ENCODE measurements at regions not wholly inside any gene's neighbourhood (a gene's known extent, or its start where the extent isn't known, plus 50 kb on each side); places are given as distances from the start of the nearest gene placed in this dataset.
"Not testable (repeated sequence)": the region's sequence is repeated elsewhere in the genome, so short reads cannot be mapped to it uniquely, and the experiment has no call there.

DNA sequence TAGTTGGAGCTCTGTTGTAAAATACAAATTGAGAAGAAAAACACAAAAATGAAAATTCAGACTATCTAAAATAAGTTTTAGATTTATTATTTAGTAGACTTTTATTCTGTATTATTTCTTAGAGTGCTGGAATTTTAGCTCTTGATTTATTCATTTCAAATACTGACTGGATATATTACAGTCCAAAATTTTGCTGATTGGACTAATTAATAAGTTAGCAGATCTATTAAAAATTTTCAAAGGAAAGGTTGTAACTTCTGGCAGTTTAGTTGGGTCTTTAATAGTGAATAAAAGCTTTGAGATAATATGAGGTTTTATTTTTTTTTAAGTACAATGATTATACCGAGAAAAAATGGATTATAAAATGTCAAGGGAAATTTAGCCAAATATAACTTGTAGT is 1224.9 kb upstream of the SPRY2 start:
- DNase-seq (ENCODE audit: low read depth, low spot score), result no peak

DNA sequence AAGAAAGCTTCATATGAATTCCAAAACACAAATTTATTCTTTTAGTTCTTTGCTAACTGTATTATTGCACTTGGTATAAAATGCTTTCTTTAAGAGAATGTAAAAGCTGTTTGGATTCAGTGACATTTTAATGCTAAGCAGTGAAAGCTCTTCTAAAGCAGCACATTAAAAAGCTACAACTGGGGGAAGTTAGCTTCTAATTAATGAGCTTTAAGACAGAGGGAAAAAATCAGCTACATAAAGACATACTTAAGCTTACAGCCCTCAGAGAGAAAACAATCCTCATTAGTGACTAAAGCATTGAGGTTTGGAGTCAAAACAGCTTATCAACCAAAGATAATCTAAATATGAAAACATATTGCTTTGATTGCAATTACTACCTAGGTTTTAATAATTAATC is 1222.2 kb upstream of the SPRY2 start:
- no peak for DNase-seq (ENCODE audit: low read depth, low spot score)

DNA sequence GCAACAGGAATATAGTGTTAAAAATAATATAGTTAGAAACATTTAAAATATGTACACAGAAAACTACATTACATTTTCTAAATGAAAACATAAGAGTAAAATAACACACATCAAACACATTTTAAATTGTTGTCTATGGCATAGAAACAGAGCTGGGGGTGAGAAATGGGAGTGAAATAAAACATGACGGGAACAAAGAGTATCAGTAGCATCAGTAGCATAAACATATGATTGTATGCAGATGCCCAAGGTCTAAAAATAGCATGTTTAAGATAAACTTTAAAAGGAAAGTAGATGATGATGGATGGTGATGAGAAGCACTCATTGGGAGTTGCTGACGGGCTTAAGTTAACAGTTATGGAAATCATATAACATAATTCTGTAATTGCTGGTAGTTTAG is 1221.7 kb upstream of the SPRY2 start:
- no peak for DNase-seq (ENCODE audit: low read depth, low spot score)

DNA sequence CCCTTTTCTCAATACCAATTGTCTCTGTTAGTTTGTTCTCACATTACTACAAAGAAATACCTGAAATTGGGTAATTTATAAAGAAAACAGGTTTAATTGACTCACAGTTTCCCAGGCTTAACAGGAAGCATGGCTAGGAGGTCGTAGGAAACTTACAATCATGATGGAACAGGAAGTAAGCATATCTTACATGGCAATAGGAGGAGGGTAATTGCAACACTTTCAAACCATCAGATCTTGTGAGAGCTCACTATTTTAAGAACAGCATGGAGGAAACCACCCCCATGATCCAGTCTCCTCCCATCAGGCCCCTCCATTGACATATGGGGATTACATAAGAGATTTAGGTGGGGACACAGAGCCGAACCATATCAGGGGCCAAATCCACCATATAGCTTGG is 1210.1 kb upstream of the SPRY2 start:
- DNase-seq (ENCODE audit: low read depth, low spot score), result no peak

DNA sequence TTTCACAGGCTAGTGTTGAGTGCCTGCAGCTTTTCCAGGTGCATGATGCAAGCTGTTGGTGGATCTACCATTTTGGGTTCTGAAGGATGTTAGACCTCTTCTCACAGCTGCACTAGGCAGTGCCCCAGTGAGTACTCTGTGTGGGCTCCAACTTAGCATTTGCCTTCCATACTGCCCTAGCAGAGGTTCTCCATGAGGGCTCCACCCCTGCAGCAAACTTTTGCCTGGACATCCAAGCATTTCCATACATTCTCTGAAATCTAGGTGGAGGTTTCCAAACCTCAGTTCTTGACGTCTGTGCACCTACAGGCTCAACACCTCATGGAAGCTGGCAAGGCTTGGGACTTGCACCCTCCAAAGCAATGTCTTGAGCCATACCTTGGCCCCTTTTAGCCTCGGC is 1205.4 kb upstream of the SPRY2 start:
- DNase-seq (ENCODE audit: low read depth, low spot score), result not testable (repeated sequence)

DNA sequence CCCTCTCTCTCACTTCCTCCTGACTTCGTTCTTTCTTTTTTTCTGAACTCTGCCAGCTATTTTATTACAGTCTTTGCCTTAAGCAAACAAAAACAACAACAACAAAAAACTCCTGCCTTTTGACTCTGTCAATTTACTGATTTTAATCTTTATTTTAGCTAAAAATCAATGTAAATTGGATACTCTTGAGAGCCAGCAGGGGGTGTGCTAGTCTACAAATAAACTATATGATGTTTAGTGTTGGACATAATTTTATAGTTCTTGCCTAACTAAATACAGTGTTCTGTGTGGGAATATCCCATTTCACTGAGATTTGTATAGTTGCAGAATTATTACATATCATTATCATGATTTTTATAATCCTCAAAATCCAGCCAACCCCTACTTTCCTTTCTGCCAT is 1199.9 kb upstream of the SPRY2 start:
- no peak for DNase-seq (ENCODE audit: low read depth, low spot score)

DNA sequence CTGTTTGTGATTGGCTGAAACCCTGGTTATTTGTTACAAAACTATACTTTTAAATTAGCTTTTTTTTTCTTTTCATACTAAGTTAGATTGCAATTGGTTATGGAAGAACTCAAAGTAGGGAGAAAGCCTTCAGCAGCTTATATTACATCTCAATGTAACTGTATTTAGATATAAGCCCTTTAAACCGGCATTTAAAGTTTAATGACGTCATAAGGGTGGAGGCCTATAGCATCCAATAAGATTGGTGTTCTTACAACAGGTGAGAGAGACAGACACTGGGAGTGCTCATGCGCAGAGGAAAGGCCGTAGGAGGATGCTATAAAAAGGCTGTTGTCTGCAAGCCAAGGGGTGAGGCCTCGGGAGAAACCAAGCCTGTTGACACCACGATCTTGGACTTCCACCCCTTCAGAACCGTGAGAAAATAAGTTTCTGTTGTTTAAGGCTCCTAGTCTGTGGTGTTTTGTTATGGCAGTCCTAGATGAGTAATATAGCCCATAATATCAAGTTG is 1198.8 kb upstream of the SPRY2 start:
- DNase-seq (ENCODE audit: low read depth, low spot score), result no peak

DNA sequence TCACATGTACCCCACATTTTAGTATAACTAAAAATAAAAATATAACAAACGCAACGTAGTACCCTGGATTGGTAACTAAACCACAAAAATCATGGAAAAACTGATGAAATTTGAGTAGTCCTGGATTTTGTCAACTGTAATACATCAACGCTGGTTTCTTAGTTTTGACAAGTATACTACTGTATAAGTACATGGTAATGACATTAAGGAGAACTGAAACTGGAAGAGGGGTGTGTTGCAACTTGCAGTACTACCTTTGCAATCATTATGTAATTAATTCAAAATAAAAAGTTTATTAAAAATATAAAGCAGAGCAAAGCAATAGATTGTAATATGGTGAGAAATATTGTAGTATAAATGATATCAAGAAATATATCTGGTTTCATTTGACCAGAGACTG is 1158.0 kb upstream of the SPRY2 start:
- no peak for DNase-seq (ENCODE audit: low read depth, low spot score)

DNA sequence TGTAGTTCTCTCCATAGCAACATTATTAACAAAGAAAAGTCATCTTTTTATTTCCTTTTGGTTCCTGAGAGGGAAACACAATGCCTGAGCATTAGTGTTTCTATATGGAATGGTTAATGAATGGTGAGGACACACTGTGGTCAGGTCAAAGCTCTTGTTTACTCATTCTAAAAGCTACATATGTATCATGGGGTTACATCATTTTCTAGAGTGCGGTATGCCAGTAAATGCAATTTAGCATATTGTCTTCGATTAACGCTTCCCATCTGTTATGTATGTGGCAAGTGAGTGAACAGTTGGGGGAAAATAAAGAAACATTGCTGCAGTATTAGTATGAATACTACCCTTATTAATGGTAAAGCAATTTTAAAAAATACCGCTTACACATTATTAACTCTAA is 1152.2 kb upstream of the SPRY2 start:
- DNase-seq (ENCODE audit: low read depth, low spot score), result no peak

DNA sequence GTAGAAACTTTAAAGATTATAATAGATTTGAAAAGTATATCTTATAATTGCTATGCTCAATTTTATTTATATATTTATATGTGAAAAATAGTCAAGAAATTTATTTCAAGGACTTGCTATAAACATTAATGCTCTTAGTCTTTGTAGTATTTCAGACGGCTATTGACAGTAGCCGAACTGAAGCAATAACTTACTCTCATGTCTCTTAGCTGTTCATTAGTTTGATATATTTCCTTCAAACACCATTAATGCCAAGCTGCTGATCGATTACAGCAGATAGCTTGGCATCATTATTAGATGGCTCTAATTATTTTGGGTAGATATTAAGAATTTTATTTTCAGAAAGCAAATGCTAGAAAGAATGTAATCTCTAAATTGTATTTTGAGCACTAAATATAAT is 1151.5 kb upstream of the SPRY2 start:
- no peak for DNase-seq (ENCODE audit: low read depth, low spot score)

DNA sequence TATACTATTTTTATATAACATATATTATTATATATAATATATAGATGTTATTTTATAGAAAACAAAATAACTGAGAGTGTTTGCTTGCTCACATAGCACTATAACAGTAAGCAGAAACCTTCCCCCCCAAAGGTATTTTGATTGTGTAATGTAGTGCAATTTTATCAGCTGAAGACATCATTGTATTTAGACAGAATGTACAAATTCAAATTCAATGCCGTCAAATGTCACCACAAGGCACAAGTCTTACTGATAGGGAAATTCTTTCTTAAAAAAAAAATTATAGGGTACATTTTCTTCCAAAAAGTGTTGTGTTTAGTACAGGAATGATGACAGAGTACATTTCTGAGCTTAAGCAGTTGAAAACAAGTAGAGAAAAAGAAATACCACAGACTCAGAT is 1147.1 kb upstream of the SPRY2 start:
- no peak for DNase-seq (ENCODE audit: low read depth, low spot score)

DNA sequence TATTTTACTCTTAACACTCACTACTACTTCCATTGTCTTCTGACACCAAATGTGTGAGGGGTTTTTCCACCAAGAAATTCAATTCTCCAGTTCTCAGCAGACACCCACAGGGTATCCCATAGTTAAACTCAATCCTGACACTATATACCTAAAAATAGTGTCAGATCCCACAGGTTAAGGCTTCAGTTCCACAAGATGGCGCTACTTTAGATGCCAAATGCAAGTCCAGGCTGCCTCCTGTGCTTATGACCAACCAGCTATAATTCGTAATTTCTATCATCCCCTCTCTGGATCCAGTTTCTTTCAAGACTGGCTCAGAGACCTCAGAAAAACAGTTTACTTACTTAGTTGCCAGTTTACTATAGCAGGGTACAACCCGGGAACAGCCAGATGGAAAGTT is 1146.2 kb upstream of the SPRY2 start:
- no peak for DNase-seq (ENCODE audit: low read depth, low spot score)

DNA sequence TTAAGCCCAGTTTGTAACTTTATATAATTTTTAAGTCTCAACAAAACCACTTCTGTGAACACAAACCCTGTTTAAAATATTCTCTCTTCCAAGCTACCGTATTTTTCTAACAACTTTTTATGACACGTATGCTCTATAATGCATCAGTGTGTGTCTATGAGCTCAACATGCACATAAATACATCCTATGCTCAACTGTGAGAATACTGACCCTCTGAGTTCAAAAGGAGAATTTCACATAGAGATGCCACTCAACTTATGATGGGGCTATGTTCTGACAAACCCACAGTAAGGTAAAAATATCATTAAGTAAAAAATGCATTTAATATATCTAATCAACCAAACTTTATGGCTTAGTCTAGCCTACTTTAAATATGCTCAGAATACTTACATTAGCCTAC is 1139.7 kb upstream of the SPRY2 start:
- no peak for DNase-seq (ENCODE audit: low read depth, low spot score)

DNA sequence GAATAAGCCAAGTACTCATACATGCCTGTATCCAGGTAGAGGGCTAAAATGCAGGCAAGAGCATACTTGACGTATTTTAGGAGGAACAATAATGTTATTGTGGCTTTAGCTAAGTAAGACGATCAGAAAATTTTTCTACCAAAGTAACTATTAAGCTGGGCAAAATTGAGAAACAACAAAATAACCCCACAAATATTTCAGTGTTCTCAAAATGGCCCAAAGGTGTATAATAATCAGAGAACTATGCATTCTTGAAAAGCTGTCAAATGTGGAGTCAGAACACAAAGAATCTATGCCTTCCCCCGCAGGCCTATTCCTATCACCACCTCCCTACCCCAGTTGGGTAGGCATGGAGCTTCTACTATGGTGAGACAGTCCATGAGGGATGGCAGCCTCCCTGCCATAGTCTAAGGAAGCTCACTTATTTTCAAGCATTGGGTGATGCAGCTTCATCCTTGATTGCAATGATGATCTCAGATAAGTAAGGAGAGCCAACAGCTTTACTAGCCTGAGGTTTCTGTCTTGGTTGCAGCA is 1132.5 kb upstream of the SPRY2 start:
- no peak for DNase-seq (ENCODE audit: low read depth, low spot score)

DNA sequence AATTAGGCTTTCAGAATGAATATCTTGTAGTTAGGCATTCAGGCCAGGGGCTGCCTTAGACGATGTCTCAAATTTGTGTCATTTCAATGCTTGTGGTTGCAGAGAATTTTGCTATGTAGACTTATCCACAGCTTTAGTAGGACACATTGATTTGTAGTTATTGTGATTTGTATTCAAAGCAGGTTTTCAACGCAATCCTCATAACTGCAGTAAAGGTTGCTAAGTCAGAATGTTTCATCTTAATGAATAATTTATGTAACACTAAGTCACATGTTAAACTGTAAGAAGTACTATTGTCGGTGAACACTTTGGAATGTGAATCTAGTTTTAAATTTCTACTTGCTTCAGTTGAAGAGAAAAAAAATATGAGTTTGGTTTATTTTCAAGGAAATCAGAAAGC is 1117.2 kb upstream of the SPRY2 start:
- no peak for DNase-seq (ENCODE audit: low read depth, low spot score)

DNA sequence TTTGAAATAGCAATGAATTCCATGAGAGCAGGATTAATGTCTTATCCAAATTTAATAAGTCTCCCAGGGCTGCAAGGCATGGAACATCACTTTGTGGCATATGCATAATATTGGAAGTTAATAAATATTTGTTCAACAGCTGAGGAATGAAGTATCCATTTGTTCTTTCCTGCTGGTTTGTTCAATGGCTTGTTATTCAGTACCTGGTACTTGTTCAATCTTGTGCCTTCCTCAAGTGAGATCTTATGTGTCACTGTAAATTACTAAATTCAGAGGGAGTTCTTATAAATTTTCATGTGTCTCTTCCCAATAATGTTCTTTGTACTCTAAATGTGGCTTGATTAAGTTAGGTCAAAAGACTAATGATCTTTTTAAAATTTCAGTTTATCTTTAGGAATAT is 1105.5 kb upstream of the SPRY2 start:
- no peak for DNase-seq (ENCODE audit: low read depth, low spot score)

DNA sequence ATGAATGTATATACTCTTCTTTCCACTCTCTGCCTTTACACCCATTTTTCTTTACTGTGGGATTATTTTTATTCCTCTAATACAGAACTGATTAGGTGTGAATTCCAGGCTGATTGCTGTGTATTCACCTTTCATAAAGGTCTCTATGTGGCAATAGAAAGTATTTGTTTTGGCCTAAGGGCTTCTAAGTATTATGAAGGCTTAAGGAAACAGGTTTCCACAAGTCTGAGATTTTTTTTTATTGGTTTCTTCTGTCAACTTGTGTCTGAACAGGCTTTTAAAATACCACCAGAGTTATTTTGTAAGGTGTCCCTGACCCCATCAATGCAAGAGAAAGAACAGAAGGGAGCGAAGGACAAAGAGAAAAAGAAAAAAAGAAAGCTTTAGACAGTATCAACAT is 1102.0 kb upstream of the SPRY2 start:
- DNase-seq (ENCODE audit: low read depth, low spot score), result no peak

DNA sequence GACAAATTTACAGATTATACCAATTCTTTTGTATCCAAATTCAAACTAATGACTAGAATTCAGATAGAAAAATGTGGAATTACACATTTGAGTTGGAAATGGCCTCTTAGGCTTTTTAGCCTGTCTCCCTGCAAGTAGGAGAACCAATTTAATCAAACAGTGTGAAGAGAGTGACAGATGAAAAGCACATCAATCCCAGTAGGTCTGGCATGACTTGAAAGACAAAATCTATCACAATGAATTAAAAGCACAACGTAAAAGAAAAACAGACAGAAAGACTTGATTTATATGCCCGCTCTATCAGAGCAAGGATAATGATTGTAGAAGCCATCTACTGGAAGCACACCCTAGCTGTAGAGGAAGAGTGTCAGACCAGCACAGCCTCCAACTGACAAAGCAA is 1084.4 kb upstream of the SPRY2 start:
- DNase-seq (ENCODE audit: low read depth, low spot score), result no peak

DNA sequence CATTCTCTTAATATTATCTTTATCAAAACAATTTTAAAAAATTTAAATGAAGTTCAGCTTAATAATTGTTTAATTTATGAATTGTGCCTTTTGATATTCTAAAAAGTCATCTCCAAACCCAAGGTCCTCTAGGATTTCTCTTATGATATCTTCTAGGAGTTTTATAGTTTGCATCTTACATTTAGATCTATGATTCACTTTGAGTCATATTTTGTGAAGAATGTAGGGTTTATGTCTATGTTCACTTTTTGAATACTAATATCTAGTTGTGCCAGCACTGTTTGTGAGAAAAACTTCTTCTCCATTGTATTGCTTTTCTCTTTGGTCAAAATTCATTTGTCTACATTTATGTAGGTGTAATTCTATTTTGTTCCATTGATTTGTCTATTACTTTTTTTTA is 1068.4 kb upstream of the SPRY2 start:
- DNase-seq (ENCODE audit: low read depth, low spot score), result no peak

DNA sequence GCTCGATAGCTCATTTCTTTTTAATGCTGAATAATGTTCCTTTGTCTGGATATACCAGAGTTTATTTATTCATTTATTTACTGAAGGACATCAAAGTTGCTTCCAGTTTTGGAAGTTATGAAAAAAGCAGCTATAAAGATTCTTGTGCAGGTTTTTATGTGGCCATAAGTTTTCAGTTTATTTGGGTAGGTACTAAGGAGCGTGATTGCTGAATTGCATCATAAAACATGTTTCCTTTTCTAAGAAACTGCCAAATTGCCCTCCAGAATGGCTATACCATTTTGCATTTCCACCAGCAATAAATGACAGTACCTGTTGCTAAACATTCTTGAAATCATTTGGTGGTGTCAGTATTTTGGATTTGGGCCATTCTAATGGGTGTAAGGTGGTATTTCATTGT is 1067.7 kb upstream of the SPRY2 start:
- no peak for DNase-seq (ENCODE audit: low read depth, low spot score)

DNA sequence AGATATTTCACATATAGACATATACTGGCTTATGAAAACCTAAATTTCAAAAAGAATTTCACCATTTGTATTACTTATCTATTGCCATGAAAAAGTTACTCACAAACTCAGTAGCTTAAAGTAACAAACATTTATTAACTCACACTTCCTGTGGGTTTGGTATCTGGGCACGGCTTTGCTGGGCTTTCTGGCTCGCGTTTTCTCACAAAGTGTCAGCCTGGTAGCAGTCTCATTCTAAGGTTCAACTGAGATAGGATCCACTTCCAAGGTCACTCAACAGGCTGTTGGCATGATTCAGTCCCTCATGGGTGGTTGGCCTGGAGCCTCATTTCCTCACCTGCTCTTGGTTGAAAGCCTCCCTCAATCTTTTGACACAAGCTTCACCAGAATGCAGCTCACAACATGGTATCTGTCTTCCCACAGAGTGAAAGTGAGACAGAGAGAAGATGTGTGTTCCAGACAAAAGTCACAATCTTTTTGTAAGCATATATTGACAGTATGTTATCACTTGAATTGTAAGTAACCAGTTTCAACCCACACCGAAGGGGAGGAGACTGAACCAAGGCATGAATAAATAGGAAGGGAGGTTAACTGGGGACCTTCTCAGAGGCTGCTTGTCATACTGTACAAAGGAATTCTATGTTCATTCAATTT is 1065.8 kb upstream of the SPRY2 start:
- DNase-seq (ENCODE audit: low read depth, low spot score), result no peak

DNA sequence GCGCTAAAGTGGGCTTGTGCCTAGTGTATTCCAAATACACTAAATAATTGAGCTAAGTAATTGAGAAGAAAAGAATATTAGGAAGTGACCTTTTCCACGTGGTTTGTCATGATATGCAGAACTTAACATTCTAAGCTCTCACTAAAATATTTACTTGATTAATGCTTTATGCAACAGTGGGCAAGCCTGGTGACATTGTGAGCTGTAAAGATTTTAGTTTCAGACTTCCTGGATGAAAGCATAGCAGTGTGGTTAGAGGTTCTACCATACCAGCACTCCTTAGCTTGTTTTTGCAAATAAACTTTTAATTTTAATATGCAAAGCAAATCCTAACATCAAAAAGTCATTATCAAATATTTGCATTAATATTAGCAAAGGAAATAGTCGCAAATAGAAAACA is 1065.1 kb upstream of the SPRY2 start:
- no peak for DNase-seq (ENCODE audit: low read depth, low spot score)

DNA sequence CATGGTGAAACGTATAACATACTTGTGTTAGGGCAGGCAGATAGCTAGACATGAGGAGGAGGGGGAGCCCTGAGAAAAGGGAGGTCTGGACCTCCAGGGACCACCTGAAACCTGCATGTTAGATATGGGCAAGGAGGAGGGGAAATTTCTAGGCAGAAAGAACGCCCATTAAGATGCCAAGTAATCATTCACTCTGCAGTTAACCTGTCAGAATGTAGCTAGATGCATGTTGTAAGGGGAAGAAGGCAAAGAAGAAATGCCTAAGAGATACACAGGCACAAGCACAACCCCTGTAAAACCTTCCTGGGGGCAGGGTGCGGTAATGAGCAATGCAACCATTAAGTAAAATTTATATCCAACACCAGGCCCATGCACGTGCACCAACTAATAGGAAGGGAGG is 1055.3 kb upstream of the SPRY2 start:
- DNase-seq (ENCODE audit: low read depth, low spot score), result no peak

DNA sequence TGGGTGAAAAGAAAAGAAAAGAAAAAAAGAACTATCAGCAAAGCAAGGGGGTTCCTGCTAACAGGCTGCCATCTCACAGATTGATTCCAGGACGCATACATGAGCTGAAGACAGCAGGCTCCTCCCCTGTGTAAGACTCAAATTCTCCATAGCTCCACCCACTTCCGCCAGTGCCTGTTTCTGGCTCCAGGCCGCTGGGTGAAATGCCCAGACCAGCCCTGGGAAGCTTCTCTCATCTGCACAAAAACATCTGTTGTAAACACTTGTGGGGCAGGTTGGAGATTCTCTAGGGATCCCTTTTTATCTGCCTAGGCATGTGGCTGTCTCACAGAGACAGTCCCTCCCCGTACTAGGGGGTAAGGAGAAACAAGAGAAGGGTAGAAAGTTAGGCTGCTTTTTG is 1054.4 kb upstream of the SPRY2 start:
- no peak for DNase-seq (ENCODE audit: low read depth, low spot score)
